ENCODE measurements at regions not wholly inside any gene's neighbourhood (a gene's known extent, or its start where the extent isn't known, plus 50 kb on each side); places are given as distances from the start of the nearest gene placed in this dataset.

DNA sequence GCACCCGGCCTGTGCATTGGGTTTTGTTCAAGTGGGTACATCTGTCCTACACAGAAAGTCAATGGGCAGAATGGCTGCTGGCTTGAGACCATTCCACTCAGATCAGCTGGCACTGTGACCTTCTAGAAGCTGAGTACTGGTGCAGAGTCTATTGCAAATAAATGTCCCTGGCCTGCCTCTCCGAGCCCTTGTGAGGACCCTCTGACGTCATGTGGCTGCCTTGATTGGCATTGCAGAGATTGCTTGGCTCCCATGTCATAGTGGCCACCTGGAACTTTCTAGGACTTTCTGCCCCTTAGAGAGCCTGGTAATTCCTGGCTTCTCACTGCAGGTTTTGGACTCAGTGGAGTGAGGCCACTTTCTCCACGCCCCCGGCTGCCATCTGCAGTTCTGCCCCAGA, 211.3 kb downstream of the ENGASE start:
- TF ChIP-seq, protein P1, sequence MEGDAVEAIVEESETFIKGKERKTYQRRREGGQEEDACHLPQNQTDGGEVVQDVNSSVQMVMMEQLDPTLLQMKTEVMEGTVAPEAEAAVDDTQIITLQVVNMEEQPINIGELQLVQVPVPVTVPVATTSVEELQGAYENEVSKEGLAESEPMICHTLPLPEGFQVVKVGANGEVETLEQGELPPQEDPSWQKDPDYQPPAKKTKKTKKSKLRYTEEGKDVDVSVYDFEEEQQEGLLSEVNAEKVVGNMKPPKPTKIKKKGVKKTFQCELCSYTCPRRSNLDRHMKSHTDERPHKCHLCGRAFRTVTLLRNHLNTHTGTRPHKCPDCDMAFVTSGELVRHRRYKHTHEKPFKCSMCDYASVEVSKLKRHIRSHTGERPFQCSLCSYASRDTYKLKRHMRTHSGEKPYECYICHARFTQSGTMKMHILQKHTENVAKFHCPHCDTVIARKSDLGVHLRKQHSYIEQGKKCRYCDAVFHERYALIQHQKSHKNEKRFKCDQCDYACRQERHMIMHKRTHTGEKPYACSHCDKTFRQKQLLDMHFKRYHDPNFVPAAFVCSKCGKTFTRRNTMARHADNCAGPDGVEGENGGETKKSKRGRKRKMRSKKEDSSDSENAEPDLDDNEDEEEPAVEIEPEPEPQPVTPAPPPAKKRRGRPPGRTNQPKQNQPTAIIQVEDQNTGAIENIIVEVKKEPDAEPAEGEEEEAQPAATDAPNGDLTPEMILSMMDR (IDR thresholded peaks at IDR 0.05; ENCODE audit: control insufficient read depth, insufficient read depth, low read depth, low read length, missing control alignments): no peak
- H3K4me3 ChIP-seq (ENCODE audit: control insufficient read depth, low read depth, low read length): no peak overlapping the region
- no peak for DNase-seq (ENCODE audit: low read depth)

DNA sequence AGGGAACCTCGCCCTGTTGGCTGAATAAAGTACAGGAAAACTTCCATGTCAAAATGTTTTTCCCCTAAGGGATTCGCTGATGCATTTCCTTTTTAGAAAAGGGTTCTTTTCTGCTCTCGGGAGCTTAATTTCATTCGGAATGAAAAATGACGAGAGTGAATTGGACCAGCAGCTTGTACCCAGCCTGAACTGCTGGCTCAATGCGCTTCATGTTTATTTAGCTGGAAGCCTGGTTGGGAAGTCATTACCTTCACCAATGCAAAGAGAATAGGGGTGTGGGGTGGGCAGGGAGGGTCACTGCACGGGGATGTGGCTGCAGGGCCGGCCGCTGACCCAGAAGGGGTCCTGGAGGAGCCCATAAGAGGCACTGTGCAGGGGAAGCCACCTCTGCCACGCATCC, 207.7 kb downstream of the ENGASE start:
- no peak for DNase-seq (ENCODE audit: low read depth)
- H3K4me3 ChIP-seq (ENCODE audit: control insufficient read depth, low read depth, low read length): no peak overlapping the region
- TF ChIP-seq, protein P1 (IDR thresholded peaks at IDR 0.05; ENCODE audit: control insufficient read depth, insufficient read depth, low read depth, low read length, missing control alignments): no peak

DNA sequence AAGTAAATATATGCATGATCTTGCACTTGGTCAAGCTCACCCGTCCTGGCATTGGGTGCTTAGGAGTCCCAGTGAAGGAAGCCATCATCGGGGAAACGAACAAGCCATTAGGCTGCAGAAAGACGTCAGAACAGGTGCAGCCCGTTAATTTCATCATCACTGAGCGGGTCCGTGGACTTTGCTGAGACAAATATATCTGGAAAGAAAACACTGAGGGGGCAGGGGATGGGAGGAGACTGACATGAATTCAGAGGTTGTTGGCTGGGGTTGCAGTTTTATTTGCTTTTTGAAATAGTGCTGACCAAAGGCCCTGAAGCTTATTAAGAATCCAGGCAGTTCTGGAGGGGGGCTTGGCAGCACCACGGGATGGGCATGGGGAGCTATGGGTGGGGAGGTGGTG, 207.2 kb downstream of the ENGASE start:
- TF ChIP-seq, protein P1 (IDR thresholded peaks at IDR 0.05; ENCODE audit: control insufficient read depth, insufficient read depth, low read depth, low read length, missing control alignments): no peak

DNA sequence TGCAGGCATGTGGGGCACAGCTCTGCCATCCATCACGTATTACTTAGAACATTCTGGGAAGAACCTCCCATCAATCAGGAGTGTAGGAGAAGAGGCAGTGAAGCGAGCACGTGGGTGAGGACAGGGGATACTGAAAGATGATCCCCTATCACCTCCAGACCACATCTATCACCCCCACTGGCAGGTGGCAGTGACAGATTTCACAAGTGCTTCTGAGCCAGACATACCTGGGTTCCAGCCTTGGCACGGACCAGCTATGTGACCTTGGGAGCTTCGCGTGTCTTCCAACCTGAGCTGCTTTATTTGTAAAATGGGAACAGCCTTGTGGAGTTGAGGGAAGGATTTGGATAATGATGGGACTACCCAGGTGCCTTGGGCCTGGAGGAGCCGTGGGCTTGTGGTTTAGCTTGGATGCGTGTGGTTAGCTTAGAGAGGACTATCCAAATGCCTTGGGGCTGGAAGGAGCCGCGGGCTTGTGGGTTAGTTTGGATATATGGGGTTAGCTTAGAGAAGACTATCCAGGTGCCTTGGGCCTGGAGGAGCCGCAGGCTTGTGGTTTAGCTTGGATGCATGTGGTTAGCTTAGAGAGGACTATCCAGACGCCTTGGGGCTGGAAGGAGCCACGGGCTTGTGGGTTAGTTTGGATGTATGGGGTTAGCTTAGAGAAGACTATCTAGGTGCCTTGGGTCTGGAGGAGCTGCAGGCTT, 206.4 kb downstream of the ENGASE start:
- no peak for DNase-seq (ENCODE audit: low read depth)
- no peak overlapping the region for H3K4me3 ChIP-seq (ENCODE audit: control insufficient read depth, low read depth, low read length)
- TF ChIP-seq, protein P1 (IDR thresholded peaks at IDR 0.05; ENCODE audit: control insufficient read depth, insufficient read depth, low read depth, low read length, missing control alignments): no peak

More for the DNA sequence above, 207.2 kb downstream of the ENGASE start:
- no peak for DNase-seq (ENCODE audit: low read depth)
- no peak overlapping the region for H3K4me3 ChIP-seq (ENCODE audit: control insufficient read depth, low read depth, low read length)

DNA sequence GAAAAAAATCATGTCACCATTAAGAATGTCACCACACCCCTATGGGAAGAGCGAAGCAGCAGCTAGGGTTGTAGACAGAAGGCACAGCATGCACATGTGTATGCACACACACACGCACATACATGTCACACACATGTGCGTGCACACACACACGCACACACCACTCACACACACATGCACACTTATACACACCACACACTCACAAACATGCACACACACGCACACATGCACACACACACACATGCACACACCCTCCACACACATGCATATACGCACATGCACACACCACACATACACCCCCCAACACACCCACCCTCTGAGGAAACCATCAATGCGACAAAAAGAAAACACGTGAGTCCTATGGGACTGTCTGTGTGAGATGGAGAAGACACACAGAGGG, 205.4 kb downstream of the ENGASE start:
- TF ChIP-seq, protein P1 (IDR thresholded peaks at IDR 0.05; ENCODE audit: control insufficient read depth, insufficient read depth, low read depth, low read length, missing control alignments): no peak
- DNase-seq (ENCODE audit: low read depth): no peak

DNA sequence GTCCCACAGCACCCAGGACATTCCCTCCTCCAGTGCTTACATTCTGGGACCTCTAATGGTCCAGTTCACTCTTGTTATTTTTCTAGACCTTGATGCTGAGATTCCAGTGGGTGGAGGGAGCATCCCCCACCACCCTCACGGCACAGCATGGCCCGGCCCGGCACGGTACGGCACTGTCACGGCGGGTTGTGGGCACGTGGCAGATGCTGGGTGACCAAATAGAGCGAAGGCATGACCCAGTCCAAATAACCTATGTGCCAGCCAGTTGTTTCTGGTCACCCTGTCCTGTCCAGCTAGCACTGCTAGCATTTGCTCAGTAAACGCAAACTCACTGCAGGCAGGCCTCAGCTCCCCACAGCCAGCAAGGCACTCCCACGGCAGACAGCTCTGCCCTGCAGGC, 204.7 kb downstream of the ENGASE start:
- DNase-seq (ENCODE audit: low read depth): no peak
- TF ChIP-seq, protein P1 (IDR thresholded peaks at IDR 0.05; ENCODE audit: control insufficient read depth, insufficient read depth, low read depth, low read length, missing control alignments): no peak
- H3K4me3 ChIP-seq (ENCODE audit: control insufficient read depth, low read depth, low read length): no peak overlapping the region

More for the DNA sequence above, 205.4 kb downstream of the ENGASE start:
- no peak overlapping the region for H3K4me3 ChIP-seq (ENCODE audit: control insufficient read depth, low read depth, low read length)

Measured in AG09309 (cell line).